ENCODE measurements at regions not wholly inside any gene's neighbourhood (a gene's known extent, or its start where the extent isn't known, plus 50 kb on each side); places are given as distances from the start of the nearest gene placed in this dataset.

DNA sequence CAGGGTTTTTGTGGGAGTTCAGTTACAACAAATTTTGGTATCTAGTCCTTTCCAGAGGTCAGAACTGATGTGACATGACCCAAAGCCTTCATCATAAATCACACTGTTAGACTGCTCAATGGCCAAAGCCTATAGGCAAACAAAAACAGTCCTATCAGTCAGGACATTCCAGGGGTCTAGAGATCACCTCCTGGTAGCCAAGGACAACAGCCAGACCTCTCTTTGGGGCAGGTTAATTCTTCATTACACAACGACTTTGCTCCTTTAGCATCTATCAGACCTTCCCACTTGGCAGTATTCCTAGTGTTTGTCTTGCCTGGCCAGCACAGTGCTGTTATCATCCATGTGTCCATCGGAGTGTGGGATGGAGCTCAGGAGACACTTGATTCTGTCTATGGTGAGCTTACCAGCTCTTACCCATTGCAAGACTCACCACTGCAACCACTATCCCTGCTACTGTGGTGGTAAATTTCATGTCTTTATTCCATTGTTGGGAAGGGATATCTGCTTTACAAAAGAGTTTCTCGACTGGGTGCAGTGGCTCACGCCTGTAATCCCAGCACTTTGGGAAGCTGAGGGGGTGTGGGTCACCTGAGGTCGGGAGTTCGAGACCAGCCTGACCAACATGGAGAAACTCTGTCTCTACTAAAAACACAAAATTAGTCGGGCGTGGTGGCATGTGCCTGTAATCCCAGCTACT is 95.5 kb upstream of the DHX40 start (continued):
- no peak for TF ChIP-seq REL (CRISPR knock-in tag; conservative IDR thresholded peaks at IDR 0.05)
- TF ChIP-seq SOX5 (CRISPR knock-in tag; IDR thresholded peaks at IDR 0.05; ENCODE audit: borderline replicate concordance), result peak; percentile 99
- no peak for TF ChIP-seq ARNT (IDR thresholded peaks at IDR 0.05)
- peak; percentile 27; the same call in 1 of the 2 replicates for TF ChIP-seq SMARCC2 (IDR thresholded peaks at IDR 0.05)
- TF ChIP-seq ZNF557 (CRISPR knock-in tag; IDR thresholded peaks at IDR 0.05), result peak; percentile 92
- TF ChIP-seq, protein P1, sequence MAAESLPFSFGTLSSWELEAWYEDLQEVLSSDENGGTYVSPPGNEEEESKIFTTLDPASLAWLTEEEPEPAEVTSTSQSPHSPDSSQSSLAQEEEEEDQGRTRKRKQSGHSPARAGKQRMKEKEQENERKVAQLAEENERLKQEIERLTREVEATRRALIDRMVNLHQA (CRISPR knock-in tag; IDR thresholded peaks at IDR 0.05), result no peak
- no peak for TF ChIP-seq ZNF850 (CRISPR knock-in tag; conservative IDR thresholded peaks at IDR 0.05)
- TF ChIP-seq BRD4 (CRISPR knock-in tag; IDR thresholded peaks at IDR 0.05), result 0 out of 2 replicates have a peak, but pooled peaks have one; percentile 47
- TF ChIP-seq POLR2G (IDR thresholded peaks at IDR 0.05; ENCODE audit: low read depth, low read length), result no peak
- TF ChIP-seq SAP130 (CRISPR knock-in tag; IDR thresholded peaks at IDR 0.05; ENCODE audit: low read depth), result peak; percentile 93
- TF ChIP-seq ZNF780A (CRISPR knock-in tag; IDR thresholded peaks at IDR 0.05), result no peak
- TF ChIP-seq, protein P2, sequence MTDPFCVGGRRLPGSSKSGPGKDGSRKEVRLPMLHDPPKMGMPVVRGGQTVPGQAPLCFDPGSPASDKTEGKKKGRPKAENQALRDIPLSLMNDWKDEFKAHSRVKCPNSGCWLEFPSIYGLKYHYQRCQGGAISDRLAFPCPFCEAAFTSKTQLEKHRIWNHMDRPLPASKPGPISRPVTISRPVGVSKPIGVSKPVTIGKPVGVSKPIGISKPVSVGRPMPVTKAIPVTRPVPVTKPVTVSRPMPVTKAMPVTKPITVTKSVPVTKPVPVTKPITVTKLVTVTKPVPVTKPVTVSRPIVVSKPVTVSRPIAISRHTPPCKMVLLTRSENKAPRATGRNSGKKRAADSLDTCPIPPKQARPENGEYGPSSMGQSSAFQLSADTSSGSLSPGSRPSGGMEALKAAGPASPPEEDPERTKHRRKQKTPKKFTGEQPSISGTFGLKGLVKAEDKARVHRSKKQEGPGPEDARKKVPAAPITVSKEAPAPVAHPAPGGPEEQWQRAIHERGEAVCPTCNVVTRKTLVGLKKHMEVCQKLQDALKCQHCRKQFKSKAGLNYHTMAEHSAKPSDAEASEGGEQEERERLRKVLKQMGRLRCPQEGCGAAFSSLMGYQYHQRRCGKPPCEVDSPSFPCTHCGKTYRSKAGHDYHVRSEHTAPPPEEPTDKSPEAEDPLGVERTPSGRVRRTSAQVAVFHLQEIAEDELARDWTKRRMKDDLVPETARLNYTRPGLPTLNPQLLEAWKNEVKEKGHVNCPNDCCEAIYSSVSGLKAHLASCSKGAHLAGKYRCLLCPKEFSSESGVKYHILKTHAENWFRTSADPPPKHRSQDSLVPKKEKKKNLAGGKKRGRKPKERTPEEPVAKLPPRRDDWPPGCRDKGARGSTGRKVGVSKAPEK (CRISPR knock-in tag; IDR thresholded peaks at IDR 0.05; ENCODE audit: borderline replicate concordance), result peak; percentile 99; the same call in 1 of the 2 replicates
- TF ChIP-seq, protein P3, sequence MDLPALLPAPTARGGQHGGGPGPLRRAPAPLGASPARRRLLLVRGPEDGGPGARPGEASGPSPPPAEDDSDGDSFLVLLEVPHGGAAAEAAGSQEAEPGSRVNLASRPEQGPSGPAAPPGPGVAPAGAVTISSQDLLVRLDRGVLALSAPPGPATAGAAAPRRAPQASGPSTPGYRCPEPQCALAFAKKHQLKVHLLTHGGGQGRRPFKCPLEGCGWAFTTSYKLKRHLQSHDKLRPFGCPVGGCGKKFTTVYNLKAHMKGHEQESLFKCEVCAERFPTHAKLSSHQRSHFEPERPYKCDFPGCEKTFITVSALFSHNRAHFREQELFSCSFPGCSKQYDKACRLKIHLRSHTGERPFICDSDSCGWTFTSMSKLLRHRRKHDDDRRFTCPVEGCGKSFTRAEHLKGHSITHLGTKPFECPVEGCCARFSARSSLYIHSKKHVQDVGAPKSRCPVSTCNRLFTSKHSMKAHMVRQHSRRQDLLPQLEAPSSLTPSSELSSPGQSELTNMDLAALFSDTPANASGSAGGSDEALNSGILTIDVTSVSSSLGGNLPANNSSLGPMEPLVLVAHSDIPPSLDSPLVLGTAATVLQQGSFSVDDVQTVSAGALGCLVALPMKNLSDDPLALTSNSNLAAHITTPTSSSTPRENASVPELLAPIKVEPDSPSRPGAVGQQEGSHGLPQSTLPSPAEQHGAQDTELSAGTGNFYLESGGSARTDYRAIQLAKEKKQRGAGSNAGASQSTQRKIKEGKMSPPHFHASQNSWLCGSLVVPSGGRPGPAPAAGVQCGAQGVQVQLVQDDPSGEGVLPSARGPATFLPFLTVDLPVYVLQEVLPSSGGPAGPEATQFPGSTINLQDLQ (CRISPR knock-in tag; IDR thresholded peaks at IDR 0.05), result 0 out of 2 replicates have a peak, but pooled peaks have one; percentile 19
- TF ChIP-seq, protein P4, sequence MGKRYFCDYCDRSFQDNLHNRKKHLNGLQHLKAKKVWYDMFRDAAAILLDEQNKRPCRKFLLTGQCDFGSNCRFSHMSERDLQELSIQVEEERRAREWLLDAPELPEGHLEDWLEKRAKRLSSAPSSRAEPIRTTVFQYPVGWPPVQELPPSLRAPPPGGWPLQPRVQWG (CRISPR knock-in tag; IDR thresholded peaks at IDR 0.05; ENCODE audit: borderline replicate concordance, low read depth), result no peak
- TF ChIP-seq MTF1 (CRISPR knock-in tag; IDR thresholded peaks at IDR 0.05), result no peak
- TF ChIP-seq ZNF10 (CRISPR knock-in tag; IDR thresholded peaks at IDR 0.05; ENCODE audit: borderline replicate concordance, low read depth), result no peak
- TF ChIP-seq ONECUT2 (CRISPR knock-in tag; IDR thresholded peaks at IDR 0.05), result peak; percentile 78
- TF ChIP-seq PHB2 (IDR thresholded peaks at IDR 0.05; ENCODE audit: partially characterized antibody), result no peak
- TF ChIP-seq GATAD2A (CRISPR knock-in tag; IDR thresholded peaks at IDR 0.05), result peak; percentile 99
- no peak for TF ChIP-seq ZFP41 (CRISPR knock-in tag; IDR thresholded peaks at IDR 0.05; ENCODE audit: borderline replicate concordance)
- no peak for TF ChIP-seq SCMH1 (CRISPR knock-in tag; IDR thresholded peaks at IDR 0.05; ENCODE audit: borderline replicate concordance)
- TF ChIP-seq, protein P5, sequence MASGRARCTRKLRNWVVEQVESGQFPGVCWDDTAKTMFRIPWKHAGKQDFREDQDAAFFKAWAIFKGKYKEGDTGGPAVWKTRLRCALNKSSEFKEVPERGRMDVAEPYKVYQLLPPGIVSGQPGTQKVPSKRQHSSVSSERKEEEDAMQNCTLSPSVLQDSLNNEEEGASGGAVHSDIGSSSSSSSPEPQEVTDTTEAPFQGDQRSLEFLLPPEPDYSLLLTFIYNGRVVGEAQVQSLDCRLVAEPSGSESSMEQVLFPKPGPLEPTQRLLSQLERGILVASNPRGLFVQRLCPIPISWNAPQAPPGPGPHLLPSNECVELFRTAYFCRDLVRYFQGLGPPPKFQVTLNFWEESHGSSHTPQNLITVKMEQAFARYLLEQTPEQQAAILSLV (CRISPR knock-in tag; IDR thresholded peaks at IDR 0.05; ENCODE audit: borderline replicate concordance), result no peak
- TF ChIP-seq, protein P6, sequence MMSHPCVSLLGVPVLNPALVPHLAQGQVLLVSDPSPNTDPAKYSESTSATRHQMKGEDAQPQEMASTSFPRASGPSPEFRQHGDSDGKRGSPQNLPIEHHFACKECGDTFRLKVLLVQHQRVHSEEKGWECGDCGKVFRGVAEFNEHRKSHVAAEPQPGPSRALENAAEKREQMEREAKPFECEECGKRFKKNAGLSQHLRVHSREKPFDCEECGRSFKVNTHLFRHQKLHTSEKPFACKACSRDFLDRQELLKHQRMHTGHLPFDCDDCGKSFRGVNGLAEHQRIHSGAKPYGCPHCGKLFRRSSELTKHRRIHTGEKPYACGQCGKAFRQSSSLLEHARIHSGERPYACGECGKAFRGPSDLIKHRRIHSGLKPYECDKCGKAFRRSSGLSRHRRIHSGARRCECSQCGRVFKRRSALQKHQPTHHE (CRISPR knock-in tag; IDR thresholded peaks at IDR 0.05; ENCODE audit: borderline replicate concordance), result no peak; the same call in 1 of the 2 replicates
